ENCODE measurements at regions not wholly inside any gene's neighbourhood (a gene's known extent, or its start where the extent isn't known, plus 50 kb on each side); places are given as distances from the start of the nearest gene placed in this dataset.

GRCh38 chr1:201769966-201770365 is 59.0 kb upstream of the IPO9 start:
- no peak for DNase-seq (ENCODE audit: low read depth in 2 of 2)

GRCh38 chr1:201771466-201771865 is 57.5 kb upstream of the IPO9 start:
- no peak for DNase-seq (ENCODE audit: low read depth in 2 of 2)

- no peak for DNase-seq (ENCODE audit: low read depth in 2 of 2)
These were observed 56.8 kb upstream of the IPO9 start for GRCh38 chr1:201772178-201772577.

GRCh38 chr1:201773764-201774163 is 55.2 kb upstream of the IPO9 start:
- DNase-seq (ENCODE audit: low read depth in 2 of 2), result no peak

- no peak for DNase-seq (ENCODE audit: low read depth in 2 of 2)
These were observed 54.6 kb upstream of the IPO9 start for GRCh38 chr1:201774224-201774982.

- DNase-seq (ENCODE audit: low read depth in 2 of 2), result no peak
These were observed 54.0 kb upstream of the IPO9 start for GRCh38 chr1:201774983-201775344.

DNA sequence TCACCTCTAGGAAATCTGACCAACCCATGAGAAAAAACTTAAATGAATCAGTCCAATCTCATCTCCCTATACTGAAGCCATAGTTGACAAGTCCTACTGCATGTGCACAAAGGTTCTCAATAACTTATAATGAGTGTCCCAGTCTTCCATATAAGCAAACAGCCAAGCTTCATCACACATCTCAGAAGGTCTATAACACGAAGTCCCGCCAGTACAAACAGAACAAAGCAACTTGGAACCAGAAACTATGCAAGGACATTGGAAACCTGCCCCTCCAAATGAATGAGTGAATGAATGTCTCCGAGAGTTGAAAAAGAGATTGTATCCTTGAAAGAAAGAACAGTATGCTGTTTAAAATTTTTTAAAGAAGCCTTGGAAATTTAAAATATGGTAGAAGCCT is 53.6 kb upstream of the IPO9 start:
- DNase-seq (ENCODE audit: low read depth in 2 of 2), result no peak

DNA sequence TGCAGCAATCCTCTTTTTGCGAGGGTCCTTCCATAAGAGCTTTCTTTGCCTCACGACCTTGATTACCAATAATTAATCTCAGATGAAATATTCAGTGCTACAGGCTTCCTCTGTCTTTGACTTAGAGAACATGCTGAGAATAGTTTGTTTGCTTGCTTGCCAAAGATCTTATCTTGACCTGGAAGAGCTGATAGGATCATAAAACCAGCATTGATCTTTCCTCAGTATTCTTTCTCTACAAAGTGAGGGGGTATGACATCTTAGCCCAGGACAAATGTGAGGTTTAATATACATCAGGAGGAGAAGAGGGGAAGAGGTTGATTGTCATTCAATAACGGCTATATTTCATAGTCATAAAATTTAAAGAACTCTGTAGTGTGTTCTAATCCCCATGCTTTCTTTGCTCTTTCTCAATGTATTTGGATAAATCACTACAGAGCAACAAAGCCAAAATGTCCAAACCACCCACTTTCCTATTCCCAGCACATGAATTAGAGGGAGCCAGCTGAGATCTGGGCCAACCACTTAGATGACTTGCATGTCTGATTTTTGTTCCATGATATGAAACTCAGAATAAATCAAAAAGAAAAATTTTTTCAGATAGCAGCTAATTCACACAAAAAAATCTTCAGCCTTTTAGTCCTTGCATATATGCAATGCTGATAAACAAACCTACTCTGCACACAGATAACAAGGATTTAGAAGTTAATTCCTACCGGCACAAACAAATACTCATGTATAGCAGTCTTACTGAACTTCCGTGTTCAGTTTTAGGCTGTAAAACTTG is 50.5 kb upstream of the IPO9 start:
- no peak for DNase-seq (ENCODE audit: low read depth in 2 of 2)
